Keratinocyte (primary cell): ENCODE measurements at regions not wholly inside any gene's neighbourhood (a gene's known extent, or its start where the extent isn't known, plus 50 kb on each side); places are given as distances from the start of the nearest gene placed in this dataset.

Experiments
- DNase-seq: peaks from one replicate; pipeline ENCODE4 v3.0.0-alpha.2; 2011; ENCODE audit warnings: low read depth, missing footprints, low spot score
- FAIRE-seq: peaks from 2 replicates; lab custom pipeline; 2011; peaks lifted over from hg19 to GRCh38; lab: Jason Lieb, UNC
- H2AFZ ChIP-seq: 2 replicates; pipeline ENCODE4 v1.6.0; 2012; ENCODE audit warnings: low read length, control low read depth, inconsistent platforms; ENCODE audit not compliant: control insufficient read depth
- H3K27ac ChIP-seq: 2 replicates; pipeline ENCODE4 v1.5.1; 2011; ENCODE audit warnings: low read length; ENCODE audit not compliant: control insufficient read depth, insufficient read depth
- H3K27me3 ChIP-seq: 3 replicates; pipeline ENCODE4 v1.6.0; 2011; ENCODE audit warnings: low read length; ENCODE audit not compliant: control insufficient read depth, insufficient read depth; ENCODE audit errors: extremely low read depth
- H3K36me3 ChIP-seq, 2 experiments: 2 replicates in 1 of 2; 3 replicates in 1 of 2; pipeline ENCODE4 v1.5.1; 2011; ENCODE audit warnings: low read length in 2 of 2, mild to moderate bottlenecking in 1 of 2; ENCODE audit not compliant: control insufficient read depth in 2 of 2, insufficient read depth in 2 of 2; ENCODE audit errors: extremely low read depth in 1 of 2
- H3K4me1 ChIP-seq: 3 replicates; pipeline ENCODE4 v1.5.1; 2011; ENCODE audit warnings: low read length; ENCODE audit not compliant: control insufficient read depth, insufficient read depth; ENCODE audit errors: extremely low read depth
- H3K4me2 ChIP-seq: 3 replicates; pipeline ENCODE4 v1.6.0; 2011; ENCODE audit warnings: low read depth, low read length; ENCODE audit not compliant: control insufficient read depth, insufficient read depth; ENCODE audit errors: extremely low read depth
- H3K4me3 ChIP-seq, 3 experiments: fragments of 200-600 bp in 1 of 3; sonication (generic) in 1 of 3; 2 replicates in 2 of 3; 3 replicates in 1 of 3; pipeline ENCODE4 v1.5.1; 2011 to 2016; ENCODE audit warnings: low read length in 3 of 3, mild to moderate bottlenecking in 3 of 3, control low read depth in 2 of 3, inconsistent platforms in 1 of 3, low read depth in 1 of 3, mixed read lengths in 1 of 3, mixed run types in 1 of 3, moderate library complexity in 1 of 3; ENCODE audit not compliant: control insufficient read depth in 2 of 3, insufficient read depth in 2 of 3; ENCODE audit errors: extremely low read depth in 1 of 3
- H3K79me2 ChIP-seq: 2 replicates; pipeline ENCODE4 v1.6.0; 2012; ENCODE audit warnings: low read length; ENCODE audit not compliant: control insufficient read depth, insufficient read depth
- H3K9ac ChIP-seq: 3 replicates; pipeline ENCODE4 v1.6.0; 2011; ENCODE audit warnings: low read length; ENCODE audit not compliant: control insufficient read depth, insufficient read depth; ENCODE audit errors: extremely low read depth
- H3K9me1 ChIP-seq: 3 replicates; pipeline ENCODE4 v1.6.0; 2011; ENCODE audit warnings: low read length; ENCODE audit not compliant: control insufficient read depth, insufficient read depth; ENCODE audit errors: extremely low read depth
- H3K9me3 ChIP-seq: 2 replicates; pipeline ENCODE4 v1.5.1; 2012; ENCODE audit warnings: low read depth, low read length; ENCODE audit not compliant: control insufficient read depth
- H4K20me1 ChIP-seq: 3 replicates; pipeline ENCODE4 v1.6.0; 2011; ENCODE audit warnings: low read length; ENCODE audit not compliant: control insufficient read depth, insufficient read depth; ENCODE audit errors: extremely low read depth
- CTCF ChIP-seq, 3 experiments: IDR thresholded peaks in 1 of 3; conservative IDR thresholded peaks in 1 of 3; optimal IDR thresholded peaks in 1 of 3; 2 replicates in 2 of 3; 3 replicates in 1 of 3; pipeline versions ENCODE3 to v1.5.1; 2011; ENCODE audit warnings: low read length in 3 of 3, mild to moderate bottlenecking in 3 of 3, moderate library complexity in 2 of 3, control low read depth in 1 of 3, inconsistent platforms in 1 of 3; ENCODE audit not compliant: insufficient read depth in 2 of 3; ENCODE audit errors: extremely low read depth in 1 of 3
- EZH2 ChIP-seq: IDR thresholded peaks from one replicate; pipeline ENCODE4 v1.6.1; 2012; ENCODE audit warnings: inconsistent platforms, mild to moderate bottlenecking, low read length, moderate library complexity
- dilution Hi-C: fragments of 300-500 bp; cut with MboI; formaldehyde crosslinking; loops from one replicate; pipeline ENCODE4 v1.7.0; 2020; ENCODE audit warnings: low sequenced_read_pairs; ENCODE audit not compliant: extremely low pct_ligation_motif_present

- TF ChIP-seq CTCF (optimal IDR thresholded peaks at IDR 0.05 in 1 of 3, IDR thresholded peaks at IDR 0.05 in 1 of 3, conservative IDR thresholded peaks at IDR 0.05 in 1 of 3; ENCODE audit: extremely low read depth in 1 of 3, insufficient read depth in 2 of 3, low read length in 3 of 3) (no peak), EZH2 (no peak)
- H3K9ac ChIP-seq, result no peak overlapping the region
- no peaks in the 10 kb centered on the region for H3K9me3 ChIP-seq
- H3K36me3 ChIP-seq, result no peaks in the 10 kb centered on the region
- no peak overlapping the region for H2AFZ ChIP-seq
- H3K27ac ChIP-seq, result no peak overlapping the region
- no peak overlapping the region for H3K4me2 ChIP-seq
- no peaks in the 10 kb centered on the region for H3K9me1 ChIP-seq
- no peak for FAIRE-seq
- H3K4me1 ChIP-seq, result no peaks in the 10 kb centered on the region
- H3K27me3 ChIP-seq, result no peaks in the 10 kb centered on the region
- no peak overlapping the region for H3K4me3 ChIP-seq
- H3K79me2 ChIP-seq, result no peaks in the 10 kb centered on the region
- no peaks in the 10 kb centered on the region for H4K20me1 ChIP-seq
- dilution Hi-C loops, result no loop called here
- no peak for DNase-seq
Observed at GRCh38 chr20:55009066-55009465, 533.7 kb downstream of the DOK5 start.

GRCh38 chr20:55004044-55004443 lies 528.7 kb downstream of the DOK5 start:
- no peaks in the 10 kb centered on the region for H3K27me3 ChIP-seq
- no peaks in the 10 kb centered on the region for H3K9me3 ChIP-seq
- H3K4me3 ChIP-seq, result no peak overlapping the region
- no peak overlapping the region for H3K27ac ChIP-seq
- no peaks in the 10 kb centered on the region for H3K9me1 ChIP-seq
- no peaks in the 10 kb centered on the region for H3K36me3 ChIP-seq
- no peaks in the 10 kb centered on the region for H3K4me1 ChIP-seq
- dilution Hi-C loops, result no loop called here
- no peak for FAIRE-seq
- H2AFZ ChIP-seq, result no peak overlapping the region
- no peak overlapping the region for H3K4me2 ChIP-seq
- no peak overlapping the region for H3K9ac ChIP-seq
- H3K79me2 ChIP-seq, result no peaks in the 10 kb centered on the region
- no peak for DNase-seq
- no peaks in the 10 kb centered on the region for H4K20me1 ChIP-seq
- no peak for TF ChIP-seq EZH2
- peak in 2 of 3 experiments; percentile 16 to 53 for TF ChIP-seq CTCF (optimal IDR thresholded peaks at IDR 0.05 in 1 of 3, IDR thresholded peaks at IDR 0.05 in 1 of 3, conservative IDR thresholded peaks at IDR 0.05 in 1 of 3; ENCODE audit: extremely low read depth in 1 of 3, insufficient read depth in 2 of 3, low read length in 3 of 3)
